VCaP (cell line): ENCODE measurements at regions not wholly inside any gene's neighbourhood (a gene's known extent, or its start where the extent isn't known, plus 50 kb on each side); places are given as distances from the start of the nearest gene placed in this dataset.
"Not testable (repeated sequence)": the region's sequence is repeated elsewhere in the genome, so short reads cannot be mapped to it uniquely, and the experiment has no call there.

ENCODE experiments used
- H3K27ac ChIP-seq: fragments of 450-650 bp; 2 replicates; pipeline ENCODE4 v1.5.1; 2017
- CTCF ChIP-seq: fragments of 450-650 bp; conservative IDR thresholded peaks from 2 replicates; pipeline ENCODE4 v1.5.1; 2017; ENCODE audit warnings: mild to moderate bottlenecking, moderate library complexity

GRCh38 chrX:1124531-1124930 is 87.9 kb downstream of the CRLF2 start:
- TF ChIP-seq CTCF: no peak
- H3K27ac ChIP-seq: no peak overlapping the region

DNA sequence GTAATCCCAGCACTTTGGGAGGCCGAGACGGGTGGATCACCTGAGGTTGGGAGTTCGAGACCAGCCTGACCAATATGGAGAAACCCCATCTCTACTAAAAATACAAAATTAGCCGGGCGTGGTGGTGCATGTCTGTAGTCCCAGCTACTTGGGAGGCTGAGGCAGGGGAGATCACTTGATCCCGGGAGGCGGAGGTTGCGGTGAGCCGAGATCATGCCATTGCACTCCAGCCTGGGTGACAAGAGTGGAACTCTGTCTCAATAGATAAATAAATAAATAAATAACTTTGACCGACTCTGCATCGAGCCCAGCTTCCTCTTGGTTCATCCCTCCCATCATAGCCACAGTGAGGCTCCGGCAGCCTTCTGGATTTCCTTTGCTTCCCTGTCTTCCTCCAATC is 89.6 kb downstream of the CRLF2 start:
- not testable (repeated sequence) for H3K27ac ChIP-seq

DNA sequence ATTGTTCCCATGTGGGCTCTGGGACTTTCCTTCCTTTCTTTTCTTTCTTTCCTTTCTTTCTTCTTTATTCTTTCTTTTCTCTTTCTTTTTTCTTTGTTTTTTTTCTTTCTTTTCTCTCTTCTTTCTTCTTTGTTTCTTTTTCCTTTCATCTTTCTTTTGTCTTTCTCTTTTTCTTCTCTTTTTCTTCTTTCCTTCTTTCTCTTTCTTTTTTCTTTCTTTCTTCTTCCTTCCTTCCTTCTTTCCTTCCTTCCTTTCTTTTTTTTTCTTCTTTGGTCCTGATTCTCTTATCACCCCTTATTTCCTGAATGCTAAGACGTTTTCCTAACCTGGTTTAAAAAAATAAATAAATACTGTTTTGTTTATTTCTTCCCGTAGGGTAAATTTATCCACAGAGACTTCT is 93.2 kb downstream of the CRLF2 start:
- no peak for TF ChIP-seq CTCF
- H3K27ac ChIP-seq: no peak overlapping the region

DNA sequence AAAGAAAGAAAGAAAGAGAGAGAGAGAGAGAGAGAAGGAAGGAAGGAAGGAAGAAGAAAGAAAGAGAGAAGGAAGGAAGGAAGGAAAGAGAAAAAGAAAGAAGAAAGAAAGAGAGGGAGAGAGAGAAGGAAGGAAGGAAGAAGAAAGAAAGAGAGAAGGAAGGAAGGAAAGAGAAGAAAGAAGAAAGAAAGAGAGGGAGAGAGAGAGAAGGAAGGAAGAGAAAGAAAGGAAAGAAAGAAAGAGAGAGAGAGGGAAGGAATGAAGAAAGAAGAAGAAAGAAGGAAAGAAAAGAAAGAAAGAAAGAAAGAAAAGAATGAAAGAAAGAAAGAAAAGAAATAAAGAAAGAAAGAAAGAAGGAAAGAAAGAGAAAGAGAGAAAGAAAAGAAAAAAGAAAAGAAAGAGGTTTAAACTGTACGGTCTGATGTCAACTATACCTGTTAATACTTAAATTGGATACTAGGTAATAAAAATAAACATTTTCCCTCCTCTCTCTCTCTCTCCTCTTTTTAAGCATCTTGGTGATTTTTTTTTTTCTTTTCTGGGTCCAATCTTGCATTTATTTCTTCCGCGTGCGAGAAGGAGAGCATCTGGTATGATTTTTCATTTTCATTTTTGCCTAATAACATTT is 93.8 kb downstream of the CRLF2 start:
- H3K27ac ChIP-seq: no peak overlapping the region
- TF ChIP-seq CTCF: no peak

- H3K27ac ChIP-seq: not testable (repeated sequence)
These were observed 97.0 kb downstream of the CRLF2 start for GRCh38 chrX:1115411-1115810.

GRCh38 chrX:1112321-1112720 is 100.1 kb downstream of the CRLF2 start:
- H3K27ac ChIP-seq: no peak overlapping the region
- no peak for TF ChIP-seq CTCF

GRCh38 chrX:1111601-1112300 is 100.7 kb downstream of the CRLF2 start:
- no peak for TF ChIP-seq CTCF
- no peak overlapping the region for H3K27ac ChIP-seq

DNA sequence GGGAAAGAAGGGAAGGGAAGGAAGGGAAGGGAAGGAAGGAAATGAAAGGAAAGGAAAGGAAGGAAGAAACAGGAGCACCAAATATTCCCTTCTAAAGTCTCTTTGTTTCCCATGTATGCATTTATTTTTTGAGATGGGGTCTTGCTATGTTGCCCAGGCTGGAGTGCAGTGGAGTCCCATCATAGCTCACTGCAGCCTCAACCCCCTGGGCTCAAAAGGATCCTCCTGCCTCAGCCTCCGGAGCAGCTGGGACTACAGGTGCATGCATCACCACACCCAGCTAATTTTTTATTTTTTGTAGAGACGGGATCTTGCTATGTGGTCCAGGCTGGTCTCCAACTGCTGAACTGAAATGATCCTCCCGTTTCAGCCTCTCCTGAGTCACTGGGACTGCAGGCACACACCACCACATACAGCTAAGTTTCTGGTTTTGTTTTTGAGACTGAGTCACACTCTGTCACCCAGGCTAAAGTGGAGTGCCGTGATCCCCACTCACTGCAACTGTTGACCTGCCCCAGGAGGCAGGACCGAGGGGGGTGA is 102.8 kb downstream of the CRLF2 start:
- TF ChIP-seq CTCF: no peak
- no peak overlapping the region for H3K27ac ChIP-seq
